ENCODE measurements at regions not wholly inside any gene's neighbourhood (a gene's known extent, or its start where the extent isn't known, plus 50 kb on each side); places are given as distances from the start of the nearest gene placed in this dataset.
"Not testable (repeated sequence)": the region's sequence is repeated elsewhere in the genome, so short reads cannot be mapped to it uniquely, and the experiment has no call there.

GRCh38 chr7:4437916-4438315, 244.2 kb upstream of the FOXK1 start:
- DNase-seq (ENCODE audit: low read depth in 2 of 2) = no peak

- DNase-seq (ENCODE audit: low read depth in 2 of 2) = no peak
These were observed 243.3 kb upstream of the FOXK1 start for GRCh38 chr7:4438723-4439245.

- no peak for DNase-seq (ENCODE audit: low read depth in 2 of 2)
These were observed 242.7 kb upstream of the FOXK1 start for GRCh38 chr7:4439444-4439843.

DNA sequence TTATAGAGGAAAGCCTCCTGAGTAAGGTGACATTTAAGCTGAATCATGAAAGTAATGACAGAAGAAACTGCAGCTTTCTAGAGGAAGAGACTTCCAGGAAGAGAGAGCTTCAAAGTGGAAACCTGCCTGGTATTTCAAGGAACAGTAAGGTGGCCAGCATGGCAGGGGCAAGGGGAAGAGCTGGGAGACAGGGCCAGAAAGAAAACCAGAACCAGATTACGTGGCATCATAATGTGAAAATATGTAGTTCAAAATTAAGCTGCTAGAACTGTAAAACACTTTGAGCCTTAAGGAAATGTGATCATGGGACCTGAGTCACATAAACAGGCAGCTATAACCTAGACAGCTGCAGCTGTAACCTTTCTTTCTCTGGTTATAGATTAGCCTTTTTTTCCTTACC, 238.0 kb upstream of the FOXK1 start:
- DNase-seq (ENCODE audit: low read depth in 2 of 2) = no peak

GRCh38 chr7:4445777-4446176, 236.3 kb upstream of the FOXK1 start:
- DNase-seq (ENCODE audit: low read depth in 2 of 2) = no peak

DNA sequence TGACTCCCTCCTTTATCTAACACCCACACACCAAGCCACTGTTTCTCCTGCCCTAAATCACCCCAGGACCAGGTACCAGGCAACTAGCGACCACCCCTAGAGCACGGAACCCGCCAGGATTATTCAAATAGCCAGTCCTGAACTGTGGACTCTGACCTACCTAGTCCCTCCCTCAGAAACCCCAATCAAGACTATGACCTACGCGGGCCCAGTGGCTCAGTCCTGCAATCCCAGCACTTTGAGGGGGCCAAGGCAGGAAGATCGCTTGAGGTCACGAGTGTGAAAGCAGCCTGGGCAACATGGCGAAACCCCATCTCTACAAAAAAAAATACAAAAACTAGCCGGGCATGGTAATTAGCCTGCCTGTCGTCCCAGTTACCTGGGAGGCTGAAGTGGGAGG, 232.8 kb upstream of the FOXK1 start:
- no peak for DNase-seq (ENCODE audit: low read depth in 2 of 2)

DNA sequence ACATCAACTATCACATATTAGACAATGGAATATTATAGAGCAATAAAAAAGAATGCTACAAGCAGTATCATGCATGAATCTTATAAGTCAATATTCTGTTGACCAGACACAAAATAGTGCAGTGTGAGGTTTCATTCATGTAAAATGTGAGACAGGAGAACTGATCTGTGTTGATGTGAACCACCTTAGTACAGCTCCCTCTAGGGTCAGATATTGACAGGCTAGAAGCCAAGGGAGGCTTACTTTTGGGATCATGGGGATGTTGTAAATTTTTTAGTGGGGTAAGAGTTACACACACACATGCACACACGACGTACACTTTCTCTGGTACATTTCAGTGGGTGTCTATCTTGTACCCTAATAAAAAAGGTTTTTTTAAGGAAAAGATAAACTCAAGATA, 231.6 kb upstream of the FOXK1 start:
- DNase-seq (ENCODE audit: low read depth in 2 of 2) = no peak

- no peak for DNase-seq (ENCODE audit: low read depth in 2 of 2)
These were observed 221.5 kb upstream of the FOXK1 start for GRCh38 chr7:4460597-4460996.

GRCh38 chr7:4461531-4461930, 220.6 kb upstream of the FOXK1 start:
- DNase-seq (ENCODE audit: low read depth in 2 of 2) = no peak

- DNase-seq (ENCODE audit: low read depth in 2 of 2) = no peak
These were observed 213.6 kb upstream of the FOXK1 start for GRCh38 chr7:4468320-4469102.

- no peak for DNase-seq (ENCODE audit: low read depth in 2 of 2)
These were observed 211.8 kb upstream of the FOXK1 start for GRCh38 chr7:4470246-4470645.

GRCh38 chr7:4472728-4473127, 209.4 kb upstream of the FOXK1 start:
- DNase-seq (ENCODE audit: low read depth in 2 of 2) = no peak

DNA sequence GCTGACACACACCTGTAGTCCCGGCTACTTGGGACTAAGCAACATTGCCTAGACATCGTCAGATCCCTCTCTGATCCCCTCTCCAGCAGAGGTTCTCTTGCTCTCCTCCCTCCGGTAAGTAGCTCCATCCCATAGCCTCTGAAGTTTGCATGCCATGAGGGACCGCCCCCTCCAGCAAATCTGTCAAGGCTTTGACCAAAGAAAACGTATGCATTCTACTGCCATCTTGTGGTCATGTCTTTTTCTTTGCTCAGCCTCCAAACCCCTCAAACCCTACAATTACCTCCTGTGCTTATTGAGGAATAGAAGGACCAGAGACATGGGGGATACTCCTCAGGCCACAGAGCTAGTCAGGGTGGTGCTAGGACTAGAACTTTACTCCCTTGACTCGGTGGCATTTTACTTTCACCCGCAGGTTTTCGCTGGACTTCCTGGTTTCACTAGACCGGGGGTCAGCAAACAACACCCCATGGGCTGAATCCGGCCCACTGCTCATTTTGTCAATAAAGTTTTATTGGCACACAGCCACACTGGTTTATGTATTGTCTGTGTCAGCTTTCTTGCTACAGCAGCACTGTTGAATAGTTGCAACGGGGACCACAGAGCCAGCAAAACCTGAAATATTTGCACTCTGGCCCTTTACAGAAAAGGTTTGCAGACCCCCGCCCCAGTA, 202.6 kb upstream of the FOXK1 start:
- no peak for DNase-seq (ENCODE audit: low read depth in 2 of 2)

- not testable (repeated sequence) for DNase-seq (ENCODE audit: low read depth in 2 of 2)
These were observed 202.0 kb upstream of the FOXK1 start for GRCh38 chr7:4480131-4480530.

DNA sequence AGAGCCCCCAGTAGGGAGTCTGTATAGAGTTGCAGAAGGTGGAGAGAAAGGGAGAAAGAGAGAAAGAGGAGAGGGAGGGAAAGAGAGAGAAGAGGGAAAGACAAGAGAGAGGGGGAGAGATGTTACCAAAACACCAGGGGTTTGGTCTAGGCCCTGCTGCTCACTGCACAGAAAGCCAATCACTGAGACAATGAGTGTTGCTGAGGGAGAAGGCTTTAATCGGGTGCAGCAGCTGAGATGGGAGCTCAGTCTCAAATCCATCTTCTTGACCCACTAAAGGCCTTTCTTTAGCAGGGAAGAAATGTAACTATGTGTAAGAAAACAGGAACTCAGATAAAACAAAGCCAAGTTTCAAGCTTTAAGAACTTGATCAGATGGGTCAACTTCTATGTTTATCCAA, 198.2 kb upstream of the FOXK1 start:
- no peak for DNase-seq (ENCODE audit: low read depth in 2 of 2)

- DNase-seq (ENCODE audit: low read depth in 2 of 2) = no peak
These were observed 197.6 kb upstream of the FOXK1 start for GRCh38 chr7:4484545-4484944.

DNA sequence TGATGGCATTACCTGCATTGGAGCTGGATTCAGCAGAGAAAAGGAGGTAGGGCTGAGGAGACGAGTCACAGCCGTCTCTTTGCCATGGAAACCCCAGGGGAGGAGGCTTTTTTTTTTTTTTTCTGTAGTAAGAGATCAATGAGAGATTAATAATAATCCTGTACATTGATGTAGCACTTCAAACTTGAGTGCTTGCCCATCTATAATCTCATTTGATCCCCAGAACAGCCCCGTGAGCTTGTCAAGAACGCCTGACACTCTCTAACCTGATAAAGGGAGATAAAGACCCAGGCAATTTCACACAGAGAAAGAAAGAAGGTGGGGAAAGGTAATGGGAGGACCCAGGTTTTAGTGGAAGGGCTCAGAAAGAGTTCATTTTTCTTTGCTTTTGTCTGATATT, 195.2 kb upstream of the FOXK1 start:
- no peak for DNase-seq (ENCODE audit: low read depth in 2 of 2)

DNA sequence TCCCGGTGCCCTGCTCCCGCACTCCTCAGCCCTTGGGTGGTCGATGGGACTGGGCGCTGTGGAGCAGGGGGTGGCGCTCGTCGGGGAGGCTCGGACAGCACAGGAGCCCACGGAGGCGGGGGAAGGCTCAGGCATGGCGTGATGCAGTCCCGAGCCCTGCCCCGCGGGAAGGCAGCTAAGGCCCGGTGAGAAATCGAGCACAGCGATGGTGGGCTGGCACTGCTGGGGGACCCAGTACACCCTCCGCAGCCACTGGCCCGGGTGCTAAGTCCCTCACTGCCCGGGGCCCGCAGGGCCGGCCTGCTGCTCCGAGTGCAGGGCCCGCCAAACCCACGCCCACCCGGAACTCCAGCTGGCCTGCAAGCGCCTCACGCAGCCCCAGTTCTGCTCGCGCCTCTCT, 185.2 kb upstream of the FOXK1 start:
- not testable (repeated sequence) for DNase-seq (ENCODE audit: low read depth in 2 of 2)

DNA sequence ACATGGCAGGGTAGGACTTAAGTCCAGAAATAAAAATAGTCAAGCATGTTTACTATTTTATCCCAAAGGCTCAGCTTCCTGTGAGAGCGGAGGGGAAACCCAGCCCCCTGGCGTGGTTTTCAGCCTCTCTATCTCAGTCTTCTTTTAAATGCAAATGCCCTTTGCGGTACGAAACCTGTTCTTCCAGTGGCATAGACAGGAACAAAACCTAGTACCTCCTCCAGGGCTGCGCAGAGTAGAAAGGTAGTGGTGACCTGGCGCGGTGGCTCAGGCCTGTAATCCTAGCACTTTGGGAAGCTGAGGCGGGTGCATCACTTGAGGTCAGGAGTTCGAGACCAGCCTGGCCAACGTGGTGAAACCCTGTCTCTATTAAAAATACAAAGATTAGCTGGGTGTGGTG, 181.3 kb upstream of the FOXK1 start:
- no peak for DNase-seq (ENCODE audit: low read depth in 2 of 2)

- not testable (repeated sequence) for DNase-seq (ENCODE audit: low read depth in 2 of 2)
These were observed 174.2 kb upstream of the FOXK1 start for GRCh38 chr7:4507886-4508285.

- DNase-seq (ENCODE audit: low read depth in 2 of 2) = no peak
These were observed 168.6 kb upstream of the FOXK1 start for GRCh38 chr7:4513450-4513849.

DNA sequence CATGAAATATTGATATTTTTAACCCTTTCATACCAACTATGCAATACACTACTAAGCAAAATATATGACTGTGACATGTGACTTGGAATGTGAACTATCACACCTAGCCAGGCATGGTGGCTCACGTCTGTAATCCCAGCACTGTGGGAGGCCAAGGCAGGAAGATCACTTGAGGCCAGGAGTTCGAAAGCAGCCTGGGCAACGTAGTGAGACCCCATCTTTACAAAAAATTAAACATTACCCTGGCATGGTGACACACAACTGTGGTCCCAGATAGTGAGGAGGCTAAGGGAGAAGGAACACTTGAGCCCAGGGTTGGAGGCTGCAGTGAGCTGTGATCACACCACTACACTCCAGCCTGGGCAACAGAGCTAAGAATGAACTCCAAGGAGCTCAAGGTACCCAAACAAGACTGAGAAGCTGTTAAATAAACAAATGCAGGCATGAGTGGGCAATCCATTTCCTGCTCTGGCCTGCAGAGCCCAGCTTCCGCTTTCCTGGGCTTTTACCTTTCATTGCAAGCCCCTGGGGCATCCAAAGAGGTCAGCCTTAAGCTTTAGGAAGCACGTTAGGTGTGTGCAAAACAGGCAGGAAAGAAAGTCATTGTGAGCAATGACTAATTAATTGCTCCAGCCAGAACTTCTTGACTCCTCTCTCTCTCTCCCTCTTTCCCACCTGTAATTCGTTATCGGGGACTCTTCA, 162.1 kb upstream of the FOXK1 start:
- no peak for DNase-seq (ENCODE audit: low read depth in 2 of 2)

GRCh38 chr7:4523219-4523618, 158.9 kb upstream of the FOXK1 start:
- no peak for DNase-seq (ENCODE audit: low read depth in 2 of 2)
